NCI-H2107 treated with DMSO at 0.1 percent for 48 hours (cell line): ENCODE measurements at regions not wholly inside any gene's neighbourhood (a gene's known extent, or its start where the extent isn't known, plus 50 kb on each side); places are given as distances from the start of the nearest gene placed in this dataset.

Experiments used
- DNase-seq: peaks from one replicate; lab custom pipeline; 2025; ENCODE audit not compliant: unreplicated experiment; lab: John Stamatoyannopoulos, UW

GRCh38 chr20:19923762-19924161 is 93.4 kb upstream of the NAA20 start:
- DNase-seq, result no peak

DNA sequence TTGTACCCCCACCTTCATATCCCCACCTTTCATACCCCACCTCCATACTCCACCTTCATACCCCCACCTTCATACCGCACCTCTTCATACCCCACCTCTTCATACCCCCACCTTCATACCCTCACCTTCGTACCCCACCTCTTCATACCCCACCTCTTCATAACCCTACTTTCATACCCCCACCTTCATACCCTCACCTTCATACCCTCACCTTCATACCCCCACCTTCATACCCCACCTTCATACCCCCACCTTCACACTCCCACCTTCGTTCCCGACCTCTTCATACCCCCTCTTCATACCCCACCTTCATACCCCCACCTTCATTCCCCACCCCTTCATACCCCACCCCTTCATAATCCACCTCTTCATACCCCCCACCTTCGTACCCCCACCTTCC is 92.9 kb upstream of the NAA20 start:
- DNase-seq, result no peak

DNA sequence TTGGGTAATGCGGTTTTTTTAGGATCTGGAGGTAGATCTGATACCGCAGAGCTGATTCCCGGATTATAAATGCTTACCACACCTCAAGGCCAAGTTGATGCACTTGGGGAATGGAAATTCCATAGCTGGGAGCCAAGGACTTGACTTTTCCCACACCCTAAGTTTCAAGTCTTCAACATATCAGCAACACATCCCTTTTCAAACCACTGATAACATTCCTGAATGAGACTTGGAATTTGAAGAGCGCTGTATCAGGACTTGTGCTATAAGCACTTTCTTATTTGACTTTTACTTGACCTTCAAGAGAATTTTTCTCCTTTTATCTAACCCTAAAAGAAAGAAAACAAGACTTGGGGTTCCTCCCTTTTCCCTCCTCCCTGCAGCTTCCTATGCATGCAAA is 90.6 kb upstream of the NAA20 start:
- no peak for DNase-seq

GRCh38 chr20:19928328-19929011 is 88.7 kb upstream of the NAA20 start:
- DNase-seq, result no peak

GRCh38 chr20:19929012-19929360 is 88.2 kb upstream of the NAA20 start:
- DNase-seq, result no peak

DNA sequence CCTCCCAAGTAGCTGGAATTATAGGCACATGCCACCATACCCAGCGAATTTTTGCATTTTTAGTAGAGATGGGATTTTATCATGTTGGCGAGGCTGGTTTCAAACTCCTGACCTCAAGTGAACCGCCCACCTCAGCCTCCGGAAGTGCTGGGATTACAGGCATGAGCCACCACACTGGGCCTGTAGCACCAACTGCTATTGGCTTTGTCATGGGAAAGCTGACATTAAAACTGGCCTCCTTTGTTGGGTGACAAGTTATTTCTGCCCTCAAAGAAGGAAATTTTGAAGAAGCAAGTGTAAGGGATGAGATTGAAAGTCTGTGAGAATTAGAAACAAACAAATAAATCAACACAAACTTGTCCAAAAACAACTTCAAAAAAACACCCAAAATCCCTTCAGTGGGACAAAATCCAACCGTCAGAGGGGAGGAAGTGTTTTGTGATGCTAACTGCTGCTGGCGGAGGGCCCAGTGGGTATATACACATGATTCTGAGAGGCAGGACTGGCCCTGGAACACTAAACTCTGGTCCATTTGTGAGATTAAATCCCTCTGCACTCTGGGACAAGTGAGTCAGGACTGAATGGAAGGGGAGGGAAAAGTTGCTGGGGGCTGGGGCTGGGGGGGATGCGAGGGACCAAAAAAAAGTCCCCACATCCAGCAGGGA is 87.5 kb upstream of the NAA20 start:
- DNase-seq, result no peak

DNA sequence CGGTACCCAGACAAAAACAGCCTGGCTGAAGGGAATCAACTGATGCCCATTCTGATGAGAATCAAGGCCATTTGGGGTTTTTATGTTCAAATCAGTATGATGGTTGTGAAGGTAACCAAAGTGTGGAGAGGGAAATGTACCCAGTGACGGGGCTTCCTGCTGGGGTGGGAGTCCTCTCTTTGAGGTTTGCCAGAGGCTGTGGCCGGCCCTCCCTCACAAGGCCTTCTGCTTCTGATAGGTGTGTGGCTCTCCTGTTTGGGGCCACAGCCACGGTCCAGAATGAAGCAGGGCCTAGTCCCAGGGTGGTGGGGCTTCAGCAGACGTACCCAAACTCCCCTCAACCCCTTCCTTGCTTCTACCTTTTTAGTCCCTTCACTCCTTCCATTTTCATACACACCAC is 86.7 kb upstream of the NAA20 start:
- DNase-seq, result no peak

- DNase-seq, result no peak
Measured at GRCh38 chr20:19932170-19932667, 84.9 kb upstream of the NAA20 start.

- peak; percentile 70 for DNase-seq
Measured at GRCh38 chr20:19934792-19935491, 82.2 kb upstream of the NAA20 start.

- no peak for DNase-seq
Measured at GRCh38 chr20:19935842-19936241, 81.3 kb upstream of the NAA20 start.

DNA sequence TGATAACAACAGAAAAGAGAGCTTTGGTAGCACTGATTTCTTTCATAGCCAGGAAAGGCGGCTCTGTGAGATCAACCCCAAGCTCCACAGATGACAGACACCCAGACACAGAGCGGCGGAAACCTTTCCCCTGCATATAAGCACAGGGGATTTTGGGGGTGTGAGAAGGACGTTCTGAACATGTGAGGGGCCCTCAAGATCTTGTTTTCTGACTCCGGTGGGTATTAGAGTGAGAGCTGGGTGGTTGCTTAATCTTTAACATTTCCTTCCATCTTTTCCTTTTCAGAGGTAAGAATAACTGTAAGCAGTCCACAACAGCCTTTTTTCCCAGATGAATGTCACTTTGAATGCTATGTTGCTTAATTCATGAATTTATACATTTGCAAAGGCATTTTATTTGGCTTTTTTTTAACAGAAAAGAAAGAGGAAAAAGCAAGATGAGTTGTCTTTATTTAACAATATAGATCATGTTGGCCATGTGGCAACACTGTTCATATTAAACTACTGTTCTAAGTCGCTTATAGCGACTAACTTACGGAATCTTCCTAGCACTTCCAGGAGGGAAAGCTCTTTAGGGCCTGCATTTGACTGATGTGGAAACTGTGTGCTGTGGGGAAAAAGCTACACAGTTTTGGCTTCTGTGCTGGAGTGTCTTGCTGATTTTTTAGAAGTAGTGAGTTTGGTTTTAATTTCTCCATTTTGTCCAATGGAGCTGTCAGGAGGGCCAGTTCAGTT is 80.5 kb upstream of the NAA20 start:
- no peak for DNase-seq

DNA sequence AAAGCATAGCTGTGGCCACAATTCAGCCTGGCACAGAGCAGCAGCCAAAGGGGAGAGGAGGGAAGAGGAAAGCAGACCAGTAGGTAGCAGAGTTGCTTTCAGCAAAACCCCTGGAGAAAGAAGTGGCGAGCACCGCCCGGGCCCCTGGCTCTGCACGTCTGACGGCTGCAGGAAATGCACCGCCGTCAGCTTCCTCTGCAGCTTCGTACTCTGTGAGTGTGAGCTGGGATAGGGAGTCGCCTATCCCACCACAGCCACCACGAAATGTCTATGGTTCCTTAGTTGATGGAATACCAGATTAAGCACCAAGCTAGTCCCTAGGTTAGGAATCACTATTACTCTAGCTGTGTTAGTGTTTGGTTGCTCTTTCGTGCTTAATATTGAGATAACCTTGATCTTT is 79.9 kb upstream of the NAA20 start:
- DNase-seq, result no peak

DNA sequence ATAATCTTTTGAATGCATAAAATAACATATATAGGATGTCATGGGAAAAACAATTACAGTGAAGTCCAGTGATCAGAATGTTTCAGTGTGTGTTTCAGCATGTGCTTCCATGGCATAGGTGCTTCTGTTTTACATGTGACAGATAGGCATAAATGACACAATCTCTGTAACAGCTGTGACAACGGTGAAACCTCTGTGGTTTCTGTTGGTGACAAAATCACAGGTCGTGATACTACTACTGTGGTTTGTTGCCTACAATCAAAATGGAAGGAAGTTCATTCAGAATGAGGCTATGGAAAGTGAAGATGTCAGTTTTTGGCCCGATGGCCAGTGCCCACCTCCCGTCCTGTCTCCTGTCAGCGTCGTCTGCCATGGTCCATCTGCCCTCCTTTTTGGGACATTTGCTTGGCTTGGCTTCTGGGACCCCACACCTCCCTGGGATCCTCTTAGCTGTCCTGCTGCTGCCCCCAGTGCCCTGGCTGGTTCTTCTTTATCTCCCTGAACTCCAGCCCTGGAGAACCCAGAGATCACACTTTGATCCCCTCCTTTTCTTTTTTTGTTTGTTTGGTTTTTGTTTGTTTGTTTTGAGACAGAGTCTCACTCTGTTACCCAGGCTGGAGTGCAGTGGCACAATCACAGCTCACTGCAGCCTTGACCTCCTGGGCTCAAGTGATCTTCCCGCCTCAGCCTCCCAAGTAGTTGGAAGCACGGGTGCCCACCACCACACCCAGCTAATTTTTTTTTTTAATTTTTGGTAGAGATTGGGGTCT is 79.3 kb upstream of the NAA20 start:
- no peak for DNase-seq

GRCh38 chr20:19938421-19939090 is 78.6 kb upstream of the NAA20 start:
- DNase-seq, result no peak

- no peak for DNase-seq
Measured at GRCh38 chr20:19940988-19941460, 76.1 kb upstream of the NAA20 start.

- no peak for DNase-seq
Measured at GRCh38 chr20:19942611-19943010, 74.6 kb upstream of the NAA20 start.

DNA sequence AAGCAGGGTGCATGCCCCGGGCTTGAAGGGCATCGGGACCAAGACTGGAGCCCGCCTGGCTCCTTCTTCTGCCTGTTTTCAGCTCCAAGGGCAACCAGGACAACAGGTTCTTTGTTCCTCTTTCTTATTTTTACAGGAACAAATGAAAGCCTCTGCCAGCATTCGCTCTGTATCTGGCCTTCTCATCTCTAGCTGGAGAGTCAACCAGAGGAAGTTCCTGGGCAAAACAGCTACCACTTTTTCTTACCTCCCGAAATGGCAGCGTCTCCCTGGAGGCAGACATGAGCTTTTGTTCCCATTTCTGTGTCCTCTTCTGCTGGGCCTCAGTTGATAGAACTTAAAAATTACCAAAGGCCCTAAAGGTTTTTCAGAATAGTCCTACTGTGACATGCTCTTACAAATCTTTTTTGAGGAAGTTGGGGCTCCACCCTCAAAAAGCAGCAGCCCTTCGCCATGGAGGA is 74.1 kb upstream of the NAA20 start:
- no peak for DNase-seq

- no peak for DNase-seq
Measured at GRCh38 chr20:19944772-19945459, 72.2 kb upstream of the NAA20 start.
